HG03064 (cell line): ENCODE measurements at regions not wholly inside any gene's neighbourhood (a gene's known extent, or its start where the extent isn't known, plus 50 kb on each side); places are given as distances from the start of the nearest gene placed in this dataset.
"Not testable (repeated sequence)": the region's sequence is repeated elsewhere in the genome, so short reads cannot be mapped to it uniquely, and the experiment has no call there.

Source experiments
- ATAC-seq: cut with Tn5 transposase; IDR thresholded peaks from one replicate; pipeline ENCODE4 v1.9.1; 2021; ENCODE audit warnings: low read depth; ENCODE audit not compliant: unreplicated experiment

- ATAC-seq, result no peak
Observed at GRCh38 chr4:127347936-127348335, 284.8 kb upstream of the INTU start.

GRCh38 chr4:127352220-127353113 is 280.3 kb upstream of the INTU start:
- no peak for ATAC-seq

DNA sequence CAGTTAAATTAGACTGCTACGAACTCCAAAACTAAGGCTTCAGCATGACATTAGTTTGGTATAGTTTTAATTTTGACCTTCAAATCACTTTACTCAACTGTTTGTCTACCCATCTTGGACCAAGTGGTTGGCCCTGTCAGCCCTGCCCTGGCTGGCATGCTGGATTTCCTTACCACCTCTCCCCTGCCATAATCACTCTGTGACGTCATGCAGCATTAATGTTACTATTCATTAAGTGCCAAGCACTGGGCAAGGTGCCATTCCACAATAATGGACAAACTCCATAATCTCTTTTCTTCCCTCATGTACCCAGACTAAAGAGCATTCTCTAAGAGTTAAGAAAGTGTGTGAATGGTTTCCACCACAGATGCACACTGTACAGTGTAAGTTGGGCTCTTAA is 277.0 kb upstream of the INTU start:
- ATAC-seq, result no peak

DNA sequence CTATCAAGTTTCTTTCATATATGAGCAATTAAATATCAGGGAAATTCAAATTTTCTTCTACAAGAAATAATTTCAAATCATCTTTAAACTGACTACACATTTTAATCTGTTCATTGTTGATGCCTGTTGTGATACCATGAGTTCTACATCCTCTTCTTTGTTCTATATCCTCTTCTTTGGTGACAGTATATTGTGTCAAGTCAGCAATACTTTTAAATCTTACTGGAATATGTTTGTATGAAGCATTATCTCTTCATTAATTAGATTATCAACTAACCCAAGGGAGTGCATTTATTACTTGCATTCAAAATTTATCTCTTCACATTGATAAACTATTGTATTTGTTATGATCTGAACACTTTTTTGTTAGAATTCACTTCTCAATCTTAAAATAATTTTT is 275.0 kb upstream of the INTU start:
- no peak for ATAC-seq

- no peak for ATAC-seq
Observed at GRCh38 chr4:127362686-127363085, 270.1 kb upstream of the INTU start.

- ATAC-seq, result no peak
Observed at GRCh38 chr4:127364397-127364796, 268.4 kb upstream of the INTU start.

- ATAC-seq, result no peak
Observed at GRCh38 chr4:127364911-127365310, 267.8 kb upstream of the INTU start.

GRCh38 chr4:127370604-127371003 is 262.2 kb upstream of the INTU start:
- no peak for ATAC-seq

DNA sequence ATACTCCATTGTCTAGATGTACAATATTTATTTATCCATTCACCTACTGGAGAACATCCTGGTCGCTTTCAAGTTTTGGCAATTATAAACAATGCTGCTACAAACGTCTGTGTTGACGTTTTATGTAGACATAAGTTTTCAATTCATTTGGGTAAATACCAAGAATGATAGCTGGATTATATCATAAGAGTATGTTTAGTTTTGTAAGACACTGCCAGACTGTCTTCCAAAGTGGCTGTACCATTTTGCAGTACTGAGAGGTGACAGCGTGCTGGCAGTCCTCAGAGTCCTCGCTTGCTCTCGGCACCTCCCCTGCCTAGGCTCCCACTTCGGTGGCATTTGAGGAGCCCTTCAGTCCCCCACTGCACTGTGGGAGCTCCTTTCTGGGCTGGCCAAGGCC is 253.3 kb upstream of the INTU start:
- no peak for ATAC-seq

- not testable (repeated sequence) for ATAC-seq
Observed at GRCh38 chr4:127379948-127380347, 252.8 kb upstream of the INTU start.

- ATAC-seq, result no peak
Observed at GRCh38 chr4:127383666-127384065, 249.1 kb upstream of the INTU start.

- no peak for ATAC-seq
Observed at GRCh38 chr4:127394516-127394915, 238.2 kb upstream of the INTU start.

DNA sequence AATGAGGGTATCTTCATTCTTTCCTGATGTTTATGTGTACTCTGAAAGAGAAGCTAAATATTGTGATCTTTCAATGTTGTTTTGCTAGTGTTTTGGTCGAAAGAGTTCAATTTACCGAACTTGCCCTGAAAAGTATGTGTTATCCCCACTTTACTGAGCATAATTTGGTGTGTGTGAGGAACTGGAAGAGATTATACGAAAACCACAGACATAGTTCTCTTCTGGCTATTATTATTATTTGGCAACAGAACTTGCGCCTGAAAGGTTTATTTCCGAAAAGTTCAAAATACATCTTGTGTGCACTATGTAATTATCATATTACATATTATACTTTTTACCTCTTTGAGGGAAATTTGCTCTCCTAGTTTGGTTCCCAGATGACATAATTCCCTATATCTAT is 232.5 kb upstream of the INTU start:
- ATAC-seq, result no peak

DNA sequence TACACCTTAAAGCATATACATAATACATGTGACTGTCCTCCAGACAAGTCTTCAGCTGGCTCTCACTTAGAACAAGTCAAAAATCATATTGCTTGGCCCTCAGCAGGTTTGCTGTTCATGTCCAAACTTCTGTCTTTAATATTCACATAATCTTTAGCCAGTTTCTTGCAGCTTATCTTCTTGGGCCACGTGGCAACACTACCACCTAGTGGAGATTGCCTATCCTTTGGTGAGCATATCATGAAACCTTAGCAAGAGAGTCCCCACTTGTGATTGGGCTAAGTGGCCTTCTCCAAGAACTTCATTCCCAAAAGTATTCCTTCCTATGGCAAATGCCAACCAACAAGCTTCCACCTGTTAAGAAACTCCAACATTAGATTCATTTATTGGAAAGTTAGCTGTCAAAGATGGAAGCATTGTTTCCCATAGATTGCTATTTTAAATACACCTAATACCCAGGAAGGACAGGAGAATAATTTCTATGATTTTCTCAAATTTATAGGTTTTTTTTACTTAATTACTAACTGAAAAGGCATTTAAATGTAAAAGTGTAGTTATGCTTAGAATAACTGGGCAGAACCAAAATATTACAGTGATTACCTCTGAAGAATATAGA is 231.9 kb upstream of the INTU start:
- peak; percentile 72 for ATAC-seq

DNA sequence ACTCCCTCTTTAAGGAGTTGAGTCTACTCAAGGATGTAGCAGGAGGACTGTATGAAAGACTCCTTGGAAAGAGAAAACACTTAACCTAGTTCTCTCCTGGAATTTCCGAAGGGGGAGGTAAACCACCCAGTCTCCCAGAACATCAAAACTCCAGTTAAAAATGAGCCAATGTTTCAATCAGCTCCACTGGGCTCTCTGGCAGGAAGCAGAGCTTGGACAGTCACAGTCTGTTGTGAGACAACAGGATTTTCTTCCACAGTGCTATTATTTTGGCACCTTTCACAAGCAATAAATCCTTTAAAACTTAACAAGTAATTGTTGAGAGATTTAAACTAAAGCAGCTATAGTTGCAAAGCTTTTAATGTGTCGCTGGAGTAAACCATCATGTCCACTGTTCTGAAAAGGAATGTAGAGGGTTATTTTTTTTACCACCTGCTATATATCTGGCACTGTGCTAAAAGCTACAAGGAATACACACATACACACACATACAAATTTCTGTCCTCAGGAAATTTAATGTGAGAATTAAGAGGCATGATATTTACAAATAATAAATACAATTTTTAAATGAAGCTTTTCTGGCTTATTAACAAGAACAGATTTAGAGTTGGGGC is 229.2 kb upstream of the INTU start:
- no peak for ATAC-seq

GRCh38 chr4:127406187-127406586 is 226.6 kb upstream of the INTU start:
- no peak for ATAC-seq

DNA sequence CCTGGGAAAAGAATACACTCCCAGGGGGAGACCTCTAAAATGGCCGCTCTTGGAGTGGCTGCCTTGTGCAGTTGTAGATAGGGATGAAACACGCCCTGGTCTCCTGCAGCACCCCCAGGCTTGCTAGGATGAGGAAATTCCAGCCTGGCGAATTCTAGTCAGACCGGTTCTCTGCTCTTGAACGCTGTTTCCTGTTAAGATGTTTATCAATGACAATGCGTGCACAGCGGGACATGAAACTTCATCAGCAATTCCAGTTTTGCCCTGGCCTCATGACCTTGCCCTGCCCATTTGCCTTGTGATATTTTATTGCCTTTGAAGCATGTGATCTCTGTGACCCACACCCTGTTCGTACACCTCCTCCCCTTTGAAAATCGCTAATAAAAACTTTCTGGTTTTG is 225.2 kb upstream of the INTU start:
- not testable (repeated sequence) for ATAC-seq

DNA sequence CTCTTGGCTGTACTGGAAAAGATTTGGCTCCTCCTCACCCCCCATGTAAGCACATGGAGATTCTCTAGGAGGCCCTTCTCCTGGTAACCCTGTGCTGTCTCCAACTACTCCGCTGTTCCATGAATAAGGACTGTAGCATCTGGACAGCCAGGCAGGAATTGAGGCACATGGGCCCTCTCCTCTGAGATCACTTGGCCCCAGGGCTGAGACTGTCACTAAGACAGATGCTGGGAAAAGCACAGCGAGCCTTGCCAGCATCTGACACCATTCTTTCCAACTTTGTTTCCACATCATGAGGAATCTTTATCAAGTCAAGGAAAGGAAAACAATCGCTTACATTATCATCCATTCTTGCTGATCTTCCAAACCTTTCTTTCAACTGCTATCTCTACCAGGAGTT is 222.6 kb upstream of the INTU start:
- ATAC-seq, result no peak

DNA sequence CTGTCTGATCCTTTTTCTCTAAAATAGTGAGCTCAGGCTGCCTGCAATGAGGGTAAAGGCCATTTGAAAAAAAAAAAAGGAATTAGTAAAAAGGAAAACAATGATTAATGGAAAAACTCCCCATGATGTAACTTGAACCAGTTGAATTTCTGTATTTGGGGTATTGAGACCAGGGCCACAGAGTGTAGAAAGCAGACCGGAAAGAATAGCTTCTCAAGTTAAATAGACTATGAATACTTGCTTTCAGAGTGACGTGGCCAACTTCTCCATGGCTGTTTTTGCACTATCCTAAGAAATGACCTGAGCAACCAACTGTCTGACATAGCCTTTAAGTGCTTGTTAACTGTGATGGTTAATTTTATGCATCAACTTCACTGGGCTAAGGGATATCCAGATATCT is 222.1 kb upstream of the INTU start:
- no peak for ATAC-seq

DNA sequence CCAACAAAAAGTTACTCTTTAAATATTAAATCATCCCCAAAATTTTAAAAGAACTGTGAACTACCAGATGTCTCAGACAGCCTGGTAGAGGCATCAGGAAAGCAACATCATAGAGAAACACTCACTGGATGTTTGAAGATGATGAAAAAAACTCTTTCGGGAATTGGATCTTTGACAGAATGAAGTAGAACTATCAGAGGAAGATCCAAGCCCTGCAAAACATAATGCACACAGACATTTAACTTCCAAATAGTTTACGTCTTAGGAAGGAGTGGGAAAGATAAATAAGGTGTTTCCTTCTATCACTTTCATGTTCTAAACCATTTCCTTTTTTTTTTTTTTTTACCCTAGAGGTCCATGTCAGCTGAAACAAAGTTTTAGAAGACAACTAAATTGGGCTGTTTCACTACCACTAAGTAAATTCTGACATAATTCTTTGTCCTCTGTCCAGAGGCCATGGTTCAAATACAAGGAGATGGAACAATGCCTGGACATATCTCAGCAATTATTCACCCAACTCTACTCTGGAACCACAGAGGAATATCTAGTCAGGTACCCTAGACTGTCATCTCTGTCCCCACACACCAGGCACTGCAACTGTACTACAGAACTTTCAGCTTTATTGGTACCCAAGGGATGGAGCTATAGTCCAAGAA is 217.7 kb upstream of the INTU start:
- ATAC-seq, result no peak

DNA sequence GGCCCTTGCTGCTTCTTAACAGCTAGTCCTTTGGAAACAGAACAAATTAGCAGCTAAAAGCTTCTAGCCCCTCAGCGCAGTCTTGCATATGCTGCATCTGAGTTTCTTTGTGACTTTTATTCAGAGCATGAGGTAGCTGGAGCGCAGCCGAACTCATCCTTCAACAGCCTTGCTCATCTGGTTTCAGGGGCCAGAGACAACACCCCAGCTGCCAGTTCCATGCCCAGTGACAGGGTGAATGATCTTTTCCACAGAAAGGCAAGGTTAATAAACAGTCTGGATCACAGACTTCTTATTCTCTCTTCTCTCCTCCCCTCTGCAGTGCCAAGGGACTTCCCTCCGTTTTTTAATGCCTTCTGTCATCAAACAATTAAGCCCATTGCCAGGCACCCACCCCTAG is 216.6 kb upstream of the INTU start:
- ATAC-seq, result no peak
